ENCODE measurements at regions not wholly inside any gene's neighbourhood (a gene's known extent, or its start where the extent isn't known, plus 50 kb on each side); places are given as distances from the start of the nearest gene placed in this dataset.

DNA sequence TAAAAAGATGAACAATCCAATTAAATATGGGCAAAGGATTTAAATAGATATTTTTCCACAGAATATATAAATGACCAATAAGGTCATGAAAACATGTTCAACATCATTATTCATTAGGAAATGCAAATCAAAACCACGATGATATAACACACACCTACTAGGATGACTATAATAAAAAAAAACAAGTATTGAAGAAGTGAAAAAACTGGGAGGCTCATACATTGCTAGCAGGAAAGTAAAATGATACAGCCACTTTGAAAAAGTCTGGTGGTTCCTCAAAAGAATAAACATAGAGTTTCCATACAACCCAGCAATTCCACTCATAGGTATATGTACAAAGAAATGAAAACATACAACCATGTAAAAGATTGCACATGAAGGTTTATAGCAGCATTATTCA is 75.7 kb upstream of the RAB4A start:
- no peak for DNase-seq
- peaks cover 5% of the 10 kb centered on the region for H3K4me1 ChIP-seq (ENCODE audit: control insufficient read depth, insufficient read depth, low read length)
- WGBS (ENCODE audit: insufficient coverage, low lambda C conversion rate): 100% methylated on average over 1 of the region's 1 CpG
- H3K27ac ChIP-seq (ENCODE audit: low read length): no peak overlapping the region
- no peaks in the 10 kb centered on the region for H3K27me3 ChIP-seq (ENCODE audit: control insufficient read depth, insufficient read depth, low read length)
- no peaks in the 10 kb centered on the region for H3K36me3 ChIP-seq (ENCODE audit: control insufficient read depth, insufficient read depth, low read length)
- no peak overlapping the region for H3K4me3 ChIP-seq (ENCODE audit: low read length)
- H3K9me3 ChIP-seq (ENCODE audit: control insufficient read depth, low read depth, low read length): no peaks in the 10 kb centered on the region

- peaks cover 5% of the 10 kb centered on the region for H3K4me1 ChIP-seq (ENCODE audit: control insufficient read depth, insufficient read depth, low read length)
- no peak for DNase-seq
- no peaks in the 10 kb centered on the region for H3K9me3 ChIP-seq (ENCODE audit: control insufficient read depth, low read depth, low read length)
- no peak overlapping the region for H3K4me3 ChIP-seq (ENCODE audit: low read length)
- H3K27me3 ChIP-seq (ENCODE audit: control insufficient read depth, insufficient read depth, low read length): no peaks in the 10 kb centered on the region
- no peak overlapping the region for H3K27ac ChIP-seq (ENCODE audit: low read length)
- H3K36me3 ChIP-seq (ENCODE audit: control insufficient read depth, insufficient read depth, low read length): no peaks in the 10 kb centered on the region
- WGBS (ENCODE audit: insufficient coverage, low lambda C conversion rate): no CpG with 5 or more reads among the region's 6 CpGs
Measured at GRCh38 chr1:229196404-229197264, 74.3 kb upstream of the RAB4A start.

DNA sequence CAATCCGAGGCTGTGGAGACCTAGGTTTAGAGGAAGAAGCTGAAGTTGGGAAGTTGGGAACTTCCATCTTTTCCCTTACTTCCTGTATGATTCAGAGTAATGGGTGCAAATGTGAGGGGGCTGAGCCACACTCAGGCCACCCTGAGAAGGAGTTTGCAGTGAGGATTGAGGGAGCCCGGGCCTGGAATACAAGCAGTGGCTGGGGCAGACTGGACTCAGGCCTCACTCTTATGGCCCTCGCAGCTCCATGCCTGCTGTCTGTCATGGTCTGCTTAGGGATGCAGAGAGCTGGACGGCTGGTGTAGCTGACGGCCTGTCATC is 73.7 kb upstream of the RAB4A start:
- Histone ChIP-seq H3K4me3 (ENCODE audit: low read length) (no peak overlapping the region), H3K4me1 (ENCODE audit: control insufficient read depth, insufficient read depth, low read length) (peaks cover 5% of the 10 kb centered on the region), H3K27me3 (ENCODE audit: control insufficient read depth, insufficient read depth, low read length) (no peaks in the 10 kb centered on the region), H3K36me3 (ENCODE audit: control insufficient read depth, insufficient read depth, low read length) (no peaks in the 10 kb centered on the region), H3K27ac (ENCODE audit: low read length) (no peak overlapping the region), H3K9me3 (ENCODE audit: control insufficient read depth, low read depth, low read length) (no peaks in the 10 kb centered on the region)
- WGBS (ENCODE audit: insufficient coverage, low lambda C conversion rate): no CpG with 5 or more reads among the region's 5 CpGs
- no peak for DNase-seq

- WGBS (ENCODE audit: insufficient coverage, low lambda C conversion rate): no CpG with 5 or more reads among the region's 16 CpGs
- Histone ChIP-seq H3K4me1 (ENCODE audit: control insufficient read depth, insufficient read depth, low read length) (peaks cover 20% of the 10 kb centered on the region), H3K9me3 (ENCODE audit: control insufficient read depth, low read depth, low read length) (no peaks in the 10 kb centered on the region), H3K4me3 (ENCODE audit: low read length) (no peak overlapping the region), H3K27me3 (ENCODE audit: control insufficient read depth, insufficient read depth, low read length) (no peaks in the 10 kb centered on the region), H3K27ac (ENCODE audit: low read length) (no peak overlapping the region), H3K36me3 (ENCODE audit: control insufficient read depth, insufficient read depth, low read length) (no peaks in the 10 kb centered on the region)
- DNase-seq: no peak
Measured at GRCh38 chr1:229199261-229200243, 71.4 kb upstream of the RAB4A start.

DNA sequence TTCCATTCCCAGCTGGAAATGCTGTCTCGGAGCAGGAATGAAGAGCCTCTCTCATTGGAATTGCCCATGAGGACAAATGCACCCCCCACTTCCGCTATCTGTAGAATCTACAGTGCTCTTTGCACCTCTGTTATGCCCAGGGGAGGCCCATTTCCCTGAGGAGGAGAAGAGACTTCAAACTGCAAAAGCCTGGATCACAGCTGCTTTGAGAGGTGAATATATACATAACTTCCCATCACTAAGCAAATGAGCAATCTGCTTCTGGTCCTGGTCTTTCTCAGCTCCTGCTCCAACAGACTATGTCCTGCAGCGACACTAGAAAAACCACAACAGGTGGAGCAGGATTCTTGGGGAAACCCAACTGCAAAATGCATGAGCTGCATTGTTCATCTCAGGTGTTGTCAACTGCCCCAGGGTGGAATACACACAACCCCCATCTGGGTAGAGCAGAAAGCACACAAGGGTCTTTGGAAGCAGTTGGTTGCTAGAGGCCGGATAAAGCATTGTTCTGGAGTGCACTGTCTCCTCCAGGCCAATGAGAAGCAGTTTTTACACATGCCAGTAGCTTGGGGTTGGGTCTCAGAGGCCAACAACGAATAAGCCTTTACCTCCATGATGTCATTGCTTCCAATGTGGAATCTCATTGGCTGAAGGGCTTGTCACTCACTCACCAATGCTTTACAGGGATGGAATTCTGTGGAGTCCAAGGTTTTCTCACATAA is 67.7 kb upstream of the RAB4A start:
- Histone ChIP-seq H3K27me3 (ENCODE audit: control insufficient read depth, insufficient read depth, low read length) (no peaks in the 10 kb centered on the region), H3K4me3 (ENCODE audit: low read length) (no peak overlapping the region), H3K36me3 (ENCODE audit: control insufficient read depth, insufficient read depth, low read length) (no peaks in the 10 kb centered on the region), H3K9me3 (ENCODE audit: control insufficient read depth, low read depth, low read length) (no peaks in the 10 kb centered on the region), H3K4me1 (ENCODE audit: control insufficient read depth, insufficient read depth, low read length) (peaks cover 22% of the 10 kb centered on the region), H3K27ac (ENCODE audit: low read length) (no peak overlapping the region)
- WGBS (ENCODE audit: insufficient coverage, low lambda C conversion rate): no CpG with 5 or more reads among the region's 5 CpGs
- peak; percentile 66 to 86 for DNase-seq

DNA sequence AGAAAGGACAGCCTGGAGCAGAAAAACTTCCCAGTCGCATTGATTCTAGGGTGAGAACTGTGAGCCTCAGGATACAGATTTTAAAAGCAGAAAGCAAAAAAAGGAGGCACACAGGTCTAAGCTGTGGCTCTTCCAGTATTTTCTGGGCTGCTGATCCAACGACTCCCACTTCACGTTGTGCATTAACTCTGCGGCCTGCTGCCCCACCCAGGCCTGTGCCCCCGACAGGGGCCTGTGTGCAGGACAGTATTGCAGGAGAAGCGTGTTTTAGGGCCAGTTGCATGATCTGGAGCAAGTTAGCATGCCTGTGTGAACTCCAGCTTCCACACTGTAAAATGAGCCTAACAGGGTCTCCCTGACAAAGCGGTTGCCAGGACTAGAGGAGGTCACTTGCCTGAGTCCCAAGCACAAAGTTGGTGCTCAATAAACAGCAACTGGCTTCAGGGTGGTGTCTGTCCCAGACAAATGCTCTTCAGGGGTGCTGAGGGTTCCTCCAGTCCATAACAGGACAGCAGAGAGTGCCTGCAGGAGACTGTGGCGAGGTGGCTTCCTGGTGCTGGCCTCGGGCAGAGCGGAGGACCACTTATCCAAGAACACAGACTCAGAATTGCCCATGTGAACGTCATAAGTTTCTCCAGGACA is 66.8 kb upstream of the RAB4A start:
- DNase-seq: no peak
- Histone ChIP-seq H3K36me3 (ENCODE audit: control insufficient read depth, insufficient read depth, low read length) (no peaks in the 10 kb centered on the region), H3K27me3 (ENCODE audit: control insufficient read depth, insufficient read depth, low read length) (no peaks in the 10 kb centered on the region), H3K4me3 (ENCODE audit: low read length) (no peak overlapping the region), H3K9me3 (ENCODE audit: control insufficient read depth, low read depth, low read length) (no peaks in the 10 kb centered on the region), H3K27ac (ENCODE audit: low read length) (no peak overlapping the region), H3K4me1 (ENCODE audit: control insufficient read depth, insufficient read depth, low read length) (peaks cover 22% of the 10 kb centered on the region)
- no CpG with 5 or more reads among the region's 11 CpGs for WGBS (ENCODE audit: insufficient coverage, low lambda C conversion rate)

- no peaks in the 10 kb centered on the region for H3K9me3 ChIP-seq (ENCODE audit: control insufficient read depth, low read depth, low read length)
- H3K4me1 ChIP-seq (ENCODE audit: control insufficient read depth, insufficient read depth, low read length): peaks cover 26% of the 10 kb centered on the region
- DNase-seq: no peak
- no peaks in the 10 kb centered on the region for H3K27me3 ChIP-seq (ENCODE audit: control insufficient read depth, insufficient read depth, low read length)
- H3K27ac ChIP-seq (ENCODE audit: low read length): no peak overlapping the region
- H3K36me3 ChIP-seq (ENCODE audit: control insufficient read depth, insufficient read depth, low read length): no peaks in the 10 kb centered on the region
- no peak overlapping the region for H3K4me3 ChIP-seq (ENCODE audit: low read length)
- no CpG with 5 or more reads among the region's 17 CpGs for WGBS (ENCODE audit: insufficient coverage, low lambda C conversion rate)
Measured at GRCh38 chr1:229204921-229205777, 65.8 kb upstream of the RAB4A start.

DNA sequence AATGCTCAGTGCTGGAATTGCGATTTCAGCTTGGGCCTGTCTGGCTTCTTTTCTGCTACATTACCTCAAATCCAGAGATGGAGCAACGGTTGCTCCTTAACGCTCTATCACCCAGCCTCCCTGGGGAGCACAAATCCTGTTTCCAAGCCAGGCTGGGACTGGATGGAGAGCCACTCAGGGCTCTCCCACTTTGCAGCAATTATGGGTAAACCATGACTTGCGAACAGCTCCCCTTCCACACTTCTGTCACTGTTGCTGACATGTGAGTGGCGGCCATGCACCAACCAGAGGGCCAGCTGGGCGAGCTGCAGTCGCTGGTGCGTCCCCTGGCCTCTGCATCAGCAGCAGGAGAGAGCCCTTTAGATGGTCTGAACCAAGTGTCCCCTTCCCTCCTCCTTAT is 65.1 kb upstream of the RAB4A start:
- H3K27me3 ChIP-seq (ENCODE audit: control insufficient read depth, insufficient read depth, low read length): no peaks in the 10 kb centered on the region
- H3K9me3 ChIP-seq (ENCODE audit: control insufficient read depth, low read depth, low read length): no peaks in the 10 kb centered on the region
- no peak overlapping the region for H3K4me3 ChIP-seq (ENCODE audit: low read length)
- H3K27ac ChIP-seq (ENCODE audit: low read length): no peak overlapping the region
- H3K4me1 ChIP-seq (ENCODE audit: control insufficient read depth, insufficient read depth, low read length): peaks cover 28% of the 10 kb centered on the region
- H3K36me3 ChIP-seq (ENCODE audit: control insufficient read depth, insufficient read depth, low read length): no peaks in the 10 kb centered on the region
- WGBS (ENCODE audit: insufficient coverage, low lambda C conversion rate): 100% methylated on average over 1 of the region's 8 CpGs
- DNase-seq: no peak

- Histone ChIP-seq H3K36me3 (ENCODE audit: control insufficient read depth, insufficient read depth, low read length) (no peaks in the 10 kb centered on the region), H3K27ac (ENCODE audit: low read length) (no peak overlapping the region), H3K4me3 (ENCODE audit: low read length) (no peak overlapping the region), H3K9me3 (ENCODE audit: control insufficient read depth, low read depth, low read length) (no peaks in the 10 kb centered on the region), H3K27me3 (ENCODE audit: control insufficient read depth, insufficient read depth, low read length) (no peaks in the 10 kb centered on the region), H3K4me1 (ENCODE audit: control insufficient read depth, insufficient read depth, low read length) (peaks cover 24% of the 10 kb centered on the region)
- 100% methylated on average over 1 of the region's 3 CpGs for WGBS (ENCODE audit: insufficient coverage, low lambda C conversion rate)
- no peak for DNase-seq
Measured at GRCh38 chr1:229207916-229208315, 63.0 kb upstream of the RAB4A start.
